DOHH2 (cell line): ENCODE measurements at regions not wholly inside any gene's neighbourhood (a gene's known extent, or its start where the extent isn't known, plus 50 kb on each side); places are given as distances from the start of the nearest gene placed in this dataset.

ENCODE experiments used
- EZH2phosphoT487 ChIP-seq: fragments of 200-600 bp; sonication (generic); IDR thresholded peaks from 2 replicates; pipeline ENCODE4 v1.6.1; 2017; ENCODE audit warnings: borderline replicate concordance, mild to moderate bottlenecking, antibody characterized with exemption, low read length, moderate library complexity, mixed read lengths
- TF ChIP-seq, protein P1 (sequence below): fragments of 200-600 bp; sonication (generic); IDR thresholded peaks from one replicate; pipeline ENCODE4 v1.5.1; 2014; ENCODE audit warnings: antibody characterized with exemption, mild to moderate bottlenecking, low read depth, low read length; ENCODE audit not compliant: poor library complexity, severe bottlenecking

- TF ChIP-seq, protein P1, sequence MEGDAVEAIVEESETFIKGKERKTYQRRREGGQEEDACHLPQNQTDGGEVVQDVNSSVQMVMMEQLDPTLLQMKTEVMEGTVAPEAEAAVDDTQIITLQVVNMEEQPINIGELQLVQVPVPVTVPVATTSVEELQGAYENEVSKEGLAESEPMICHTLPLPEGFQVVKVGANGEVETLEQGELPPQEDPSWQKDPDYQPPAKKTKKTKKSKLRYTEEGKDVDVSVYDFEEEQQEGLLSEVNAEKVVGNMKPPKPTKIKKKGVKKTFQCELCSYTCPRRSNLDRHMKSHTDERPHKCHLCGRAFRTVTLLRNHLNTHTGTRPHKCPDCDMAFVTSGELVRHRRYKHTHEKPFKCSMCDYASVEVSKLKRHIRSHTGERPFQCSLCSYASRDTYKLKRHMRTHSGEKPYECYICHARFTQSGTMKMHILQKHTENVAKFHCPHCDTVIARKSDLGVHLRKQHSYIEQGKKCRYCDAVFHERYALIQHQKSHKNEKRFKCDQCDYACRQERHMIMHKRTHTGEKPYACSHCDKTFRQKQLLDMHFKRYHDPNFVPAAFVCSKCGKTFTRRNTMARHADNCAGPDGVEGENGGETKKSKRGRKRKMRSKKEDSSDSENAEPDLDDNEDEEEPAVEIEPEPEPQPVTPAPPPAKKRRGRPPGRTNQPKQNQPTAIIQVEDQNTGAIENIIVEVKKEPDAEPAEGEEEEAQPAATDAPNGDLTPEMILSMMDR: no peak
- TF ChIP-seq EZH2phosphoT487: no peak
These were observed 118.1 kb upstream of the ADCY1 start for GRCh38 chr7:45456105-45456504.
